ENCODE measurements at regions not wholly inside any gene's neighbourhood (a gene's known extent, or its start where the extent isn't known, plus 50 kb on each side); places are given as distances from the start of the nearest gene placed in this dataset.
"Not testable (repeated sequence)": the region's sequence is repeated elsewhere in the genome, so short reads cannot be mapped to it uniquely, and the experiment has no call there.

GRCh38 chr7:115178835-115179234 lies 256.9 kb downstream of the MDFIC start:
- DNase-seq, result peak; percentile 1

DNA sequence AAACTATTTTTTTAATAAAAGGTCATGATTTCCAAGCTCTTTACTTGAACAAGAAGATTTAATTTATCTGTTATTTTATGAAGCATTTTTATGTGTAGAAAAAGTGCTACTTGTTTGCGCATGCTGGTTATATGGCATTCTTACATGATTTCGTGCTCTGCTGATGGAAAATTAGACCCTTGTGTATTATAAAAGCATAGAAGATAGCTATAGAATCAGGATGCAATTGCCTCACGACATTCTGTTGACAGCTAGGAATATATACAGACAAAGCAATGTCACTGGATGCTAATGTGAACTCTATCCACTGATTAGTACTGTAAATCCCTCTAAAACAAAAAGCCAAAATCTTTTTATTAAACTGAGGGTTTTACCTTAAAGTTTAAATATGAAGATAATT lies 255.9 kb downstream of the MDFIC start:
- DNase-seq, result no peak

DNA sequence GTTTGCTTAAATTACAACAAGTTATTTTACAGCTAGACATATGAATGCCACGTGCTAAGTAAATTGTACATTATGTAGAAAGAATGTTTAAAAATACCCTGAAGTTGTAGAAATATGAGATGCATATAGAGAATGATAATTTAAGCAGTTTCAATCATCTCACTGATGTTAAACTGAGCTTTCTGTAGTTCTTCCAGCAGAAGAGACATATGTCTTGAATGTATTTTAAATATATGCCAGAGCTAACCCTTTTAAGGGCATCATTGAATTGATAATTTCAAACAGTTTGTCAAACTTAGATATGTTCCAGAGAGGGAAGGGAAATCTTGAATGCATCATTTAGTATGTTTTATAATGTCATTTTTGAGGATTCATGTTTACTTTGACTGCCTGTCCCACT lies 255.2 kb downstream of the MDFIC start:
- no peak for DNase-seq

- DNase-seq, result not testable (repeated sequence)
Observed at GRCh38 chr7:115172397-115172796, 250.5 kb downstream of the MDFIC start.

GRCh38 chr7:115153769-115154477 lies 232.0 kb downstream of the MDFIC start:
- no peak for DNase-seq

DNA sequence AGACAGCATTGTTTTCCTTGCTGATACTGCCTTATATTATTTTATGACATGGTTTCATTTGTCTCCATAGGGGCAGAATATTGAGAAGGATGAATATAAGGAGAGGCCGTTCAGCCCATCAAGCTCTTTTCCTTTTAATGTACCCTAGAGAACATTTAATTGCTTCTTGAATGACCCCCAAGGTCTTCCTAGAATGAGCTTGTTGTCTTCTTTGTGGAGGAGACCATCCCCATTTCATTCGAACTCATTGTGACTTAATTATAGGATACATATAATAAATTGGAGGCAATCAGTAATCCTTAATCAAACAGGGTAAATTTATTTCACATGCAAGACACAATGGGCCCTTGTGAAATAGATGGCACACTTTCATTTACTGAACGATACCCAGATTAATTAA lies 231.3 kb downstream of the MDFIC start:
- no peak for DNase-seq

GRCh38 chr7:115146148-115146547 lies 224.3 kb downstream of the MDFIC start:
- no peak for DNase-seq

- DNase-seq, result peak; percentile 72
Observed at GRCh38 chr7:115145512-115145911, 223.6 kb downstream of the MDFIC start.

DNA sequence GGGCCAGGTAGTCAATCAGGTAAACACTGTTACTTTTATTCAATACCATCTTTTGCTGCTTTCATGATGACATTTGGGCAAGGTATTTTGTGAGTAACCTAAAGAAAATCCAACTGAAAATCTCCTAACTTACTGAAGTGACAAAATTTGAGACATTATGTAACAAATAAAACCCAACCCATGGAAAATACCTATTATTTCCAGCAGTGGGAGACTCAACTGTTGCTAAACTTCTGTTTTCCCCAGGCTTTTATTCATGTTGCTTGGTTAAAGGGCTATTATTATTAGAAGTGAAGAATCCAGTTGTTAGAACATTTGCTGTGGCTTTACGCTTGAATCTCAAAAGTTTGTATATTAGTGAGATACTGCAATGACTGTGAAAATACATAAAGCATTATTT lies 215.9 kb downstream of the MDFIC start:
- DNase-seq, result no peak

- no peak for DNase-seq
Observed at GRCh38 chr7:115136796-115137443, 215.0 kb downstream of the MDFIC start.

GRCh38 chr7:115135769-115136410 lies 214.0 kb downstream of the MDFIC start:
- DNase-seq, result no peak

GRCh38 chr7:115135146-115135545 lies 213.3 kb downstream of the MDFIC start:
- no peak for DNase-seq

DNA sequence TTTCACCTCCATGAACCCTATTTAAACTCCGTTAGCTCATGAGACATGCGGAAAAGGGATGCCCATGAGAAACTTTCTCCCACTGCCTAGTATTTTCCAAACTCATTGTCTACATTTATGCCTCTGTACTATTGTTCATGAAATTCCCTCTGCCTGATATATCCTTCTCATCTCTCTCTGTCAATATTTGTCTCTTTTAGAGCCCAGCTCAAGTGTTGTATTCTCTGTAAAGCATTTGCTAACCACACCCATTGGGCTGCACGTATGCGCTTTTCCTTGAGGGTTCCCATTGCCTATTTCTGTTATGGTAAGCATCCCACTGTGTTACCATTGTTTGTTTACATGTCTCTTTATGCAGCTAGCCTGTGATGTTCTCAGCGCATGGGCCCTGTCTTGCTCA lies 211.4 kb downstream of the MDFIC start:
- no peak for DNase-seq

DNA sequence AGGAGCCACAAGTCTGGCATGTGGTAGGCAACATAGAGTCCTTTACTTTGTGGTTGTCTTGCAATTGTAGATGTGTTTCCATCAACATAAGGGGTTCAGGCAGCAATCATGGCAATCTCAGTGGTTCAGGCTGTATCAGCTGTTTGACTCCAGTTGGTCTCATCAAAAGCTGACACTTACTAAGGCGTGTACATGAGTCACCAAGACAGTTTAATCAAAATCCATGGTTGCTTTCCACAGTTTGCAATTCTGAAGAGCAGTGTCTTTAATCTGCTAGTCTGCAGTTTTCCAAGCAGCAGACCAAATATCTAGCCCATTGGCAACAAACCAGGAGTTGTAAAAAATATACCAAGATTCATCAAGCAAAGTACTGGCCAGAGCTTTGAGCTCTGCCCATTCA lies 210.2 kb downstream of the MDFIC start:
- no peak for DNase-seq

GRCh38 chr7:115128154-115128553 lies 206.3 kb downstream of the MDFIC start:
- no peak for DNase-seq

GRCh38 chr7:115127399-115128021 lies 205.6 kb downstream of the MDFIC start:
- DNase-seq, result no peak

DNA sequence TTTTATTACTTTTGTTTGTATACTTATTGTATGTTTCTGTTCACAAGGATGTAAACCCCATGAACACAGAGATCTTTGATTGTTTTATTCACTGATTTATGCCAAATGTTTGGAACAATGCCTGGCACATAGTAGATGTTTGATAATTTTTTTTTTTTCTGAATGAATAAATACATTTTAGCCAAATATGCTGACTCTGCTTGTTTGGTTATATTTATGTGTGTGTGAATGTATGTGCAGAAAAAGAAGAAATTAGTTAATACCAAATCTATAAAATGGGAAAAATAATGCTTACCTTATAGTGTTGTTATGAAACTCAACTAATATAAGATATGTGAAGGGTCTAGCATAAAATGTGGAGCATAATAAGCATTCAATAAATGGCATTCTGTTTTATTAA lies 203.9 kb downstream of the MDFIC start:
- DNase-seq, result no peak

DNA sequence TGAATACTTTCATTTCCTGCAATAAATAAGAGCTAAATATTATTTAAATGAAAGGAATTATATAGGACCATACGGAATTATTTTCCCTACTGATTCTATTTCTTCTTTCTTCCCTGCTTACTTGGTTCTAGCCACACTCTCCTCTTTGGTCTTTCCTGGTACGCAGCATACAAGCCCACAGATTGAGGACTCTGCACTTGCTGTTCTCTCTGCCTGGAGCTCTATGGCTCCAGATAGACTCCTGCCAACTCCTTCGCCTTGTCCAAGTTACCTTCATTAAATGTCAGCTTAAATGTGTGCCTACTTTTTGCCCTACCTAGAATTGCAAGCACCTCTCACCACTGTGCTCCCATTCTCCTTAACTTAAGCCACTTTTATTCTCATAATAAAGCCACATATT lies 203.4 kb downstream of the MDFIC start:
- DNase-seq, result no peak

GRCh38 chr7:115124409-115124939 lies 202.6 kb downstream of the MDFIC start:
- peak; percentile 28 for DNase-seq

DNA sequence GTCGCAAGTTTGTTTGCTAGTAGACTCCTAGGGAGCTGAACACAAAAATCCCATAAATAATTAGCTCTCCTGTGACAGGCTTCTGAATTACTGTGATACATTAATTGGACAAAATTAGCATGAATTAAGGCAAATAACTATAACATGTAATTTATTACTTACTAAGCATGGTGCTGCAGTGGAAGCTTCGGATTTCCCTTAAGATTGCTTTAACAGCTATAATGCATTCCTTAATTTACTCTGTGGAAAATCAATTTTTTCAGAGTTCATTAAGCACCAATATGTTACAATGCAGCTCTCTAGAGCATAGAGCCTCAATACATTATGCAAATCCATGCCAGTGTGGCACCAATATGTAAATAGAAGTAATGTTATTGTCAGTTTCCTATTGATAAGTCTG lies 201.5 kb downstream of the MDFIC start:
- no peak for DNase-seq

DNA sequence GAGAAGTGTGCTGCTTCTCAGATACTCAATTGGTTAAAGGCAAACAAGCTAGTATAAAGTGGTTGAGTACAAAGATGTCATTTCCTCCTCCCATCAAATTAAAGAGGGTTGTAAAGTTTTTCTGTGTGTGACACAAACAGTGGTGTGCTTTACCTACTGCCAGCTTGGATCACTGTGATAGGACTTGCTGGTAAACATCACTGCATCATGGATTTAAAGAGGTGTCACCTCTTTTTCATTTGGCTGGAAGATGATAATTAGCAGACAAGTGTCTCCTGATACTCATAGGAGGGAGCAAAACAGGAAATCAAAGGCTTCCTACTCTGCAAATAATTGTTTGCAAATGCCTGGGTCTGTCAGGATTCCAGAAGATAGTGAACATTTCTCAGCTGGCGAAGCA lies 200.5 kb downstream of the MDFIC start:
- DNase-seq, result no peak

DNA sequence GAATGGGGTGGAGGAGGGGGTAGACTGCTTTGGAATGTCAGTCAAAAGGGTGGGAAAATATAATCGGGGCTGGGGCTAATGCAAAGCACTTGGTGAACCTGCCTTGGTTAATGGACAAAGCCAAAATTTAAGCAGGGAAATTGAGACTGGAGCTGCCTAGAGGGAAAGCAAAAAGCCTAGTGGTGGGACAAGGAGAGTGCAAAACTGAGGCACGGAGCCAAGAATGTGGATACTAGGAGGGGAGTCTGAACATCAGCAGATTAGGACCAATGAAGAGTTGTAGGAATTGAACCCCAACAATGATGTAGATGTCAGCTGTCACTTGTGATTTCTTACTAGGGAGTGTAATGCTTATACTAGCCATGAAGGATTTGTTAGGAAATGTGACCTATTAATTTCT lies 195.9 kb downstream of the MDFIC start:
- DNase-seq, result no peak

All from fibroblast of skin of right biceps (primary cell).